IMR-90 (cell line): ENCODE measurements at regions not wholly inside any gene's neighbourhood (a gene's known extent, or its start where the extent isn't known, plus 50 kb on each side); places are given as distances from the start of the nearest gene placed in this dataset.

ENCODE experiments used
- ATAC-seq: fragments of 200-7000 bp; cut with Tn5 transposase; 2 replicates; pipeline ENCODE4 v1.9.1; 2020; ENCODE audit warnings: low read depth, mild to moderate bottlenecking, moderate library complexity
- BruUV-seq: library from RNA; stranded (reverse); fragments of 400-500 nt; replicated peaks from 2 replicates; lab custom pipeline; 2021; lab: Mats Ljungman, UMichigan
- CTCF ChIA-PET: fragments of 300-600 bp; formaldehyde crosslinking; extraction: SDS; loops from one replicate; lab custom pipeline; 2021; ENCODE audit warnings: antibody characterized with exemption; lab: Yijun Ruan, JAX
- POLR2A ChIA-PET: fragments of 300-600 bp; sonication (Branson Sonifier 250); formaldehyde crosslinking; loops from one replicate; lab custom pipeline; 2022; ENCODE audit warnings: antibody characterized with exemption; ENCODE audit not compliant: unreplicated experiment; lab: Charles Lee
- DNase-seq: peaks from one replicate; pipeline ENCODE4 v3.0.0; 2013
- H2AFZ ChIP-seq: replicated peaks from 2 replicates; pipeline ENCODE3; 2013; ENCODE audit warnings: low read length, mild to moderate bottlenecking; ENCODE audit not compliant: poor library complexity
- H2AK5ac ChIP-seq: 2 replicates; pipeline ENCODE4 v1.6.1; 2013; ENCODE audit warnings: low read depth, low read length, inconsistent platforms
- H2AK9ac ChIP-seq: replicated peaks from 2 replicates; pipeline ENCODE3; 2013; ENCODE audit warnings: mild to moderate bottlenecking, low read depth, low read length, moderate library complexity; ENCODE audit not compliant: poor library complexity
- H2BK120ac ChIP-seq: 2 replicates; pipeline ENCODE4 v1.6.1; 2013; ENCODE audit warnings: low read depth, low read length, inconsistent platforms
- H2BK15ac ChIP-seq: 3 replicates; pipeline ENCODE4 v1.6.1; 2013; ENCODE audit warnings: low read depth, low read length, inconsistent platforms
- H2BK20ac ChIP-seq: 2 replicates; pipeline ENCODE4 v1.6.1; 2013; ENCODE audit warnings: low read depth, mild to moderate bottlenecking, inconsistent platforms, low read length, moderate library complexity
- H2BK5ac ChIP-seq: 2 replicates; pipeline ENCODE4 v1.6.1; 2013; ENCODE audit warnings: mild to moderate bottlenecking, low read depth, low read length, inconsistent platforms; ENCODE audit not compliant: poor library complexity, severe bottlenecking
- H3K14ac ChIP-seq: replicated peaks from 2 replicates; pipeline ENCODE4 v1.6.1; 2013; ENCODE audit warnings: low read depth, low read length, inconsistent platforms
- H3K18ac ChIP-seq: 2 replicates; pipeline ENCODE4 v1.6.1; 2013; ENCODE audit warnings: low read depth, low read length, control low read depth
- H3K23ac ChIP-seq: 2 replicates; pipeline ENCODE4 v1.6.1; 2013; ENCODE audit warnings: low read depth, low read length, inconsistent platforms
- H3K27ac ChIP-seq: 2 replicates; pipeline ENCODE4 v1.5.1; 2013; ENCODE audit warnings: mild to moderate bottlenecking, control low read depth, low read length; ENCODE audit not compliant: insufficient read depth
- H3K27me3 ChIP-seq: 2 replicates; pipeline ENCODE4 v1.6.1; 2013; ENCODE audit warnings: low read length; ENCODE audit not compliant: control insufficient read depth, insufficient read depth
- H3K36me3 ChIP-seq: 2 replicates; pipeline ENCODE4 v1.6.1; 2013; ENCODE audit warnings: low read length, mixed read lengths; ENCODE audit not compliant: control insufficient read depth, insufficient read depth
- H3K4ac ChIP-seq: 2 replicates; pipeline ENCODE4 v1.6.1; 2013; ENCODE audit warnings: low read depth, low read length, inconsistent platforms
- H3K4me1 ChIP-seq: 2 replicates; pipeline ENCODE4 v1.6.1; 2013; ENCODE audit warnings: low read length, mixed read lengths; ENCODE audit not compliant: control insufficient read depth, insufficient read depth
- H3K4me2 ChIP-seq: 2 replicates; pipeline ENCODE4 v1.6.1; 2013; ENCODE audit warnings: low read depth, mild to moderate bottlenecking, control low read depth, low read length, moderate library complexity
- H3K4me3 ChIP-seq: 2 replicates; pipeline ENCODE4 v1.5.1; 2013; ENCODE audit warnings: low read depth, mild to moderate bottlenecking, control low read depth, low read length, moderate library complexity; ENCODE audit not compliant: insufficient read depth
- H3K56ac ChIP-seq: 2 replicates; pipeline ENCODE4 v1.6.1; 2013; ENCODE audit warnings: low read length, inconsistent platforms; ENCODE audit not compliant: insufficient read depth; ENCODE audit errors: extremely low read depth
- H3K79me1 ChIP-seq, 2 experiments: 2 replicates each; pipeline ENCODE4 v1.6.1; 2013; ENCODE audit warnings: low read length in 2 of 2, inconsistent platforms in 1 of 2, low read depth in 1 of 2
- H3K9ac ChIP-seq: 2 replicates; pipeline ENCODE4 v1.6.1; 2013; ENCODE audit warnings: low read depth, low read length, control low read depth
- H3K9me1 ChIP-seq: 2 replicates; pipeline ENCODE4 v1.6.1; 2013; ENCODE audit warnings: low read length, inconsistent platforms; ENCODE audit not compliant: insufficient read depth
- H3K9me3 ChIP-seq: 2 replicates; pipeline ENCODE4 v1.6.1; 2013; ENCODE audit warnings: low read length; ENCODE audit not compliant: control insufficient read depth, insufficient read depth
- H4K20me1 ChIP-seq: 2 replicates; pipeline ENCODE4 v1.6.1; 2013; ENCODE audit warnings: low read length, inconsistent platforms; ENCODE audit not compliant: insufficient read depth
- H4K5ac ChIP-seq: 2 replicates; pipeline ENCODE4 v1.6.1; 2013; ENCODE audit warnings: mild to moderate bottlenecking, low read depth, low read length, control low read depth
- H4K8ac ChIP-seq, 2 experiments: 2 replicates each; pipeline ENCODE4 v1.6.1; 2013; ENCODE audit warnings: low read depth in 2 of 2, low read length in 2 of 2, control low read depth in 1 of 2, inconsistent platforms in 1 of 2
- H4K91ac ChIP-seq: 2 replicates; pipeline ENCODE4 v1.6.1; 2013; ENCODE audit warnings: low read depth, low read length, inconsistent platforms; ENCODE audit not compliant: insufficient read depth
- BHLHE40 ChIP-seq: fragments of 150-350 bp; IDR thresholded peaks from 2 replicates; pipeline ENCODE4 v1.6.1; 2016; ENCODE audit warnings: mild to moderate bottlenecking, low read depth, low read length
- CEBPB ChIP-seq: IDR thresholded peaks from 2 replicates; pipeline ENCODE4 v1.6.1; 2012; ENCODE audit warnings: low read depth, low read length, improper control_type of control experiment
- CHD1 ChIP-seq: IDR thresholded peaks from 2 replicates; pipeline ENCODE4 v1.6.1; 2012; ENCODE audit warnings: low read depth, low read length, improper control_type of control experiment
- FOS ChIP-seq: fragments of 150-350 bp; IDR thresholded peaks from 2 replicates; pipeline ENCODE4 v1.6.1; 2016; ENCODE audit warnings: low read depth, low read length
- MAFK ChIP-seq: IDR thresholded peaks from 2 replicates; pipeline ENCODE4 v1.6.1; 2012; ENCODE audit warnings: low read depth, low read length, improper control_type of control experiment
- MAZ ChIP-seq: IDR thresholded peaks from 2 replicates; pipeline ENCODE4 v1.6.1; 2012; ENCODE audit warnings: low read depth, mild to moderate bottlenecking, low read length, improper control_type of control experiment, moderate library complexity, borderline replicate concordance
- MXI1 ChIP-seq: IDR thresholded peaks from 2 replicates; pipeline ENCODE4 v1.6.1; 2012; ENCODE audit warnings: low read depth, mild to moderate bottlenecking, low read length, moderate library complexity, borderline replicate concordance
- NFE2L2 ChIP-seq: fragments of 150-350 bp; IDR thresholded peaks from 2 replicates; pipeline ENCODE4 v1.6.1; 2016; ENCODE audit warnings: low read depth, mild to moderate bottlenecking, low read length
- POLR2A ChIP-seq: IDR thresholded peaks from 2 replicates; pipeline ENCODE4 v1.6.1; 2012; ENCODE audit warnings: mild to moderate bottlenecking, low read depth, low read length
- RAD21 ChIP-seq: IDR thresholded peaks from 2 replicates; pipeline ENCODE4 v1.6.1; 2012; ENCODE audit warnings: low read length, improper control_type of control experiment
- RCOR1 ChIP-seq: IDR thresholded peaks from 2 replicates; pipeline ENCODE4 v1.6.1; 2012; ENCODE audit warnings: mild to moderate bottlenecking, low read length, improper control_type of control experiment; ENCODE audit not compliant: insufficient replicate concordance
- RFX5 ChIP-seq: IDR thresholded peaks from 2 replicates; pipeline ENCODE4 v1.8.0; 2012; ENCODE audit warnings: low read depth, mild to moderate bottlenecking, low read length, moderate library complexity
- SMC3 ChIP-seq: fragments of 150-350 bp; IDR thresholded peaks from 2 replicates; pipeline ENCODE4 v1.6.1; 2016; ENCODE audit warnings: low read depth, mild to moderate bottlenecking, antibody characterized with exemption, low read length, moderate library complexity
- WGBS, 2 experiments: methylation state at CpG; one replicate each; pipeline versions ENCODE4 v1.1.5 to v1.1.7; 2013; ENCODE audit warnings: missing lambda C conversion rate in 2 of 2; ENCODE audit not compliant: insufficient read length in 1 of 2; ENCODE audit errors: extremely low coverage in 2 of 2; 5-methylcytosine and 5-hydroxymethylcytosine counted together
- dilution Hi-C: fragments of 300-500 bp; cut with HindIII; formaldehyde crosslinking; loops from one replicate; pipeline ENCODE4 v1.14.3; 2018; ENCODE audit warnings: low sequenced_read_pairs; ENCODE audit not compliant: unreplicated experiment
- in situ Hi-C: fragments of 300-500 bp; cut with MboI; formaldehyde crosslinking; loops from 3 replicates; pipeline ENCODE4 v1.14.3; 2019; ENCODE audit warnings: low sequenced_read_pairs, inconsistent platforms, mixed read lengths
- intact Hi-C: fragments of 100-400 bp; cut with micrococcal nuclease; formaldehyde crosslinking; loops from 2 replicates; pipeline ENCODE4 v1.10.0; 2022
- TF ChIP-seq, protein P1 (sequence below): conservative IDR thresholded peaks from 2 replicates; pipeline ENCODE4 v1.5.1; 2012; ENCODE audit warnings: mild to moderate bottlenecking, low read depth, low read length, improper control_type of control experiment
- TF ChIP-seq, protein P2 (sequence below): fragments of 150-350 bp; IDR thresholded peaks from 2 replicates; pipeline ENCODE4 v1.6.1; 2017; ENCODE audit warnings: mild to moderate bottlenecking, antibody characterized with exemption, low read length, low read depth
- TF ChIP-seq, protein P3 (sequence below): fragments of 150-350 bp; IDR thresholded peaks from 2 replicates; pipeline ENCODE4 v1.6.1; 2016; ENCODE audit warnings: low read depth, mild to moderate bottlenecking, low read length, moderate library complexity, borderline replicate concordance

DNA sequence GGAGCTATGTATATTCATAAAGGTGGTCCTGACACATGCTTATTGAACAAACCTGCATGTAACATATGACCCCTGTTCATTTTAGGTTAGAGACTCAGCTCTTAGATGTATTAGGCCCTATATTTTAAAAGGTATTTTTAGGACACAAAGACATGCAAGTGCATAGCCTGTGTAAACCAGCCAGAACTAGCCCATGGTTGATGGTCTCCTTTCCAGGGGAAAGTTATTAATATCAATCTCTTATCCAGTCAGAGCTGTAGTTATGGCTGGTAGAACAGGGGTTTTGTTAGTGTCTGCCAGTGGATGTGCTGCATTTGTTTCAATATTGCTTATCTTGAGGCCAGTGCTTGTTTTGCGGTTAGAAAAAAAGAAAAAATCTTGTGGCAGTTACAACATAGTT lies 488.6 kb downstream of the KCTD8 start:
- TF ChIP-seq CEBPB = no peak
- TF ChIP-seq FOS = no peak
- no peak for TF ChIP-seq RFX5
- TF ChIP-seq MXI1 = no peak
- no peak for TF ChIP-seq RCOR1
- TF ChIP-seq CHD1 = no peak
- TF ChIP-seq MAZ = no peak
- no peak for TF ChIP-seq BHLHE40
- TF ChIP-seq, protein P1, sequence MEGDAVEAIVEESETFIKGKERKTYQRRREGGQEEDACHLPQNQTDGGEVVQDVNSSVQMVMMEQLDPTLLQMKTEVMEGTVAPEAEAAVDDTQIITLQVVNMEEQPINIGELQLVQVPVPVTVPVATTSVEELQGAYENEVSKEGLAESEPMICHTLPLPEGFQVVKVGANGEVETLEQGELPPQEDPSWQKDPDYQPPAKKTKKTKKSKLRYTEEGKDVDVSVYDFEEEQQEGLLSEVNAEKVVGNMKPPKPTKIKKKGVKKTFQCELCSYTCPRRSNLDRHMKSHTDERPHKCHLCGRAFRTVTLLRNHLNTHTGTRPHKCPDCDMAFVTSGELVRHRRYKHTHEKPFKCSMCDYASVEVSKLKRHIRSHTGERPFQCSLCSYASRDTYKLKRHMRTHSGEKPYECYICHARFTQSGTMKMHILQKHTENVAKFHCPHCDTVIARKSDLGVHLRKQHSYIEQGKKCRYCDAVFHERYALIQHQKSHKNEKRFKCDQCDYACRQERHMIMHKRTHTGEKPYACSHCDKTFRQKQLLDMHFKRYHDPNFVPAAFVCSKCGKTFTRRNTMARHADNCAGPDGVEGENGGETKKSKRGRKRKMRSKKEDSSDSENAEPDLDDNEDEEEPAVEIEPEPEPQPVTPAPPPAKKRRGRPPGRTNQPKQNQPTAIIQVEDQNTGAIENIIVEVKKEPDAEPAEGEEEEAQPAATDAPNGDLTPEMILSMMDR = no peak
- no peak for TF ChIP-seq RAD21
- TF ChIP-seq, protein P2, sequence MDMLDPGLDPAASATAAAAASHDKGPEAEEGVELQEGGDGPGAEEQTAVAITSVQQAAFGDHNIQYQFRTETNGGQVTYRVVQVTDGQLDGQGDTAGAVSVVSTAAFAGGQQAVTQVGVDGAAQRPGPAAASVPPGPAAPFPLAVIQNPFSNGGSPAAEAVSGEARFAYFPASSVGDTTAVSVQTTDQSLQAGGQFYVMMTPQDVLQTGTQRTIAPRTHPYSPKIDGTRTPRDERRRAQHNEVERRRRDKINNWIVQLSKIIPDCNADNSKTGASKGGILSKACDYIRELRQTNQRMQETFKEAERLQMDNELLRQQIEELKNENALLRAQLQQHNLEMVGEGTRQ = no peak
- TF ChIP-seq, protein P3, sequence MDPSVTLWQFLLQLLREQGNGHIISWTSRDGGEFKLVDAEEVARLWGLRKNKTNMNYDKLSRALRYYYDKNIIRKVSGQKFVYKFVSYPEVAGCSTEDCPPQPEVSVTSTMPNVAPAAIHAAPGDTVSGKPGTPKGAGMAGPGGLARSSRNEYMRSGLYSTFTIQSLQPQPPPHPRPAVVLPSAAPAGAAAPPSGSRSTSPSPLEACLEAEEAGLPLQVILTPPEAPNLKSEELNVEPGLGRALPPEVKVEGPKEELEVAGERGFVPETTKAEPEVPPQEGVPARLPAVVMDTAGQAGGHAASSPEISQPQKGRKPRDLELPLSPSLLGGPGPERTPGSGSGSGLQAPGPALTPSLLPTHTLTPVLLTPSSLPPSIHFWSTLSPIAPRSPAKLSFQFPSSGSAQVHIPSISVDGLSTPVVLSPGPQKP = no peak
- no peak for TF ChIP-seq MAFK
- no peak for TF ChIP-seq NFE2L2
- TF ChIP-seq POLR2A = no peak
- TF ChIP-seq SMC3 = no peak
- no peak overlapping the region for H3K4me2 ChIP-seq
- no peaks in the 10 kb centered on the region for H3K36me3 ChIP-seq
- no peak overlapping the region for H3K4me3 ChIP-seq
- H4K20me1 ChIP-seq = no peaks in the 10 kb centered on the region
- no peaks in the 10 kb centered on the region for H3K9me1 ChIP-seq
- no peaks in the 10 kb centered on the region for H3K79me1 ChIP-seq
- H4K91ac ChIP-seq = no peak overlapping the region
- no TSS peak for BruUV-seq
- no peak overlapping the region for H2AK5ac ChIP-seq
- no peak overlapping the region for H3K18ac ChIP-seq
- no peak overlapping the region for H2AK9ac ChIP-seq
- H3K23ac ChIP-seq = no peak overlapping the region
- no peak for ATAC-seq
- H3K4me1 ChIP-seq = no peaks in the 10 kb centered on the region
- WGBS, 2 experiments = no CpG with 5 or more reads among the region's 1 CpG
- no peak for DNase-seq
- intact Hi-C loops = no loop called here
- in situ Hi-C loops = no loop called here
- H3K9me3 ChIP-seq = 0 out of 2 replicates have a peak, but pooled peaks cover 2% of the 10 kb centered on the region
- POLR2A ChIA-PET = no interaction called here
- H2BK20ac ChIP-seq = no peak overlapping the region
- H3K9ac ChIP-seq = no peak overlapping the region
- no peak overlapping the region for H3K56ac ChIP-seq
- H2AFZ ChIP-seq = no peak overlapping the region
- no peak overlapping the region for H4K8ac ChIP-seq
- no peak overlapping the region for H2BK5ac ChIP-seq
- CTCF ChIA-PET = interaction anchor here (0.6 kb wide), 1 partner anchor 131 kb away, joined by 3 read pairs; no protein-coding TSS in a partner anchor
- H2BK120ac ChIP-seq = no peak overlapping the region
- H4K5ac ChIP-seq = no peak overlapping the region
- H3K27ac ChIP-seq = no peak overlapping the region
- no peak overlapping the region for H3K14ac ChIP-seq
- H3K27me3 ChIP-seq = no peaks in the 10 kb centered on the region
- no peak overlapping the region for H3K4ac ChIP-seq
- no peak overlapping the region for H2BK15ac ChIP-seq
- dilution Hi-C loops = no loop called here
